NCI-H2029 treated with DMSO at 0.1 percent for 48 hours (cell line): ENCODE measurements at regions not wholly inside any gene's neighbourhood (a gene's known extent, or its start where the extent isn't known, plus 50 kb on each side); places are given as distances from the start of the nearest gene placed in this dataset.

Experiments
- DNase-seq: peaks from one replicate; lab custom pipeline; 2025; lab: John Stamatoyannopoulos, UW

DNA sequence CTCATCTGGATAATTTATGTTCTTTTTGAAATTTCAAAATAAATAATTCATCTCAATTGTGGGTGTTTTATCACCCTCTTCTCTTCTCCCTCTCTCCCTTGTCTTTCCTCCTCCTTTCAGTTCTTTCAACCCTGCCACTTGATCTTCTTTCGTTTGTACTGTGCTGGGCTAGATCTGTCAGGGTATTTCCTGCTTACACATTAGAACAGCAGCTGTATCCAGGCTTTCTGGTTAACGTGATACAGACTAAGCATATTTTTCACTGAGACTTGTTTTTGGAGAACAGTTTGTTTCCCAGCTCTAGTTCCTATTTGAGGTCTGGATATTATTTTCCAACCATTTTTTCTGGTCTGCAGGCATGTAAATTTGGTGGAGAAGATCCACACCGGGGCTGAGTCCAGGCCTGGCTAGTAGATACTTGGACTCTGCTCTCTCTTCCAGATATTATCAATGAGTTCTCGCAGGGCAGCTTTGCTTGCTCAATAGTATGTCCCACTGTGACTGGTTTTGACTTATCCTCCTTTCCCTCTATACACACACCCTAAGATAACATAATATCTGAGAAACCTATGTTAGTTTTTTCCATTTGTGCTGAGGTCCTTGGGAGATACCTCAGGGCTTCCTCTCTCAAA is 1310.7 kb upstream of the TENM3 start:
- no peak for DNase-seq

GRCh38 chr4:180937083-180937482 is 1306.1 kb upstream of the TENM3 start:
- no peak for DNase-seq

DNA sequence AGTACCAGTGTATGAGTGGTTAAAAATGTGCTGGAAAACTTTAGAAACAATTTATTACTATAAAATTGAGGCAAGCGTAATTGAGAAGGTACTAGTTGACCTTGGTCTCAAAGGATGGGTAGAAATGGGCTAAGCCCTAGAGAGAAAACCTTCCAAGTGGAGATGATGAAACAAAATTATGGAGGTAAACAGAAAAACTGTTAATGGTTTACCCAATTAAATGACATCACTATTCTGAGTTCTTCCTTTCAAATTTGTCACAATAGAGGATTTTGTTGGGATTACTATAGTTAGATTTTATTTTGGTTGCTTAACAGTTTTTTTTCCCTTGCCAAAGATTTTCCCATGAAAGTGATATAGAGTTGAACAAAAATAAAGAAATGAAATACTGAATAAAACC is 1302.5 kb upstream of the TENM3 start:
- DNase-seq, result no peak

DNA sequence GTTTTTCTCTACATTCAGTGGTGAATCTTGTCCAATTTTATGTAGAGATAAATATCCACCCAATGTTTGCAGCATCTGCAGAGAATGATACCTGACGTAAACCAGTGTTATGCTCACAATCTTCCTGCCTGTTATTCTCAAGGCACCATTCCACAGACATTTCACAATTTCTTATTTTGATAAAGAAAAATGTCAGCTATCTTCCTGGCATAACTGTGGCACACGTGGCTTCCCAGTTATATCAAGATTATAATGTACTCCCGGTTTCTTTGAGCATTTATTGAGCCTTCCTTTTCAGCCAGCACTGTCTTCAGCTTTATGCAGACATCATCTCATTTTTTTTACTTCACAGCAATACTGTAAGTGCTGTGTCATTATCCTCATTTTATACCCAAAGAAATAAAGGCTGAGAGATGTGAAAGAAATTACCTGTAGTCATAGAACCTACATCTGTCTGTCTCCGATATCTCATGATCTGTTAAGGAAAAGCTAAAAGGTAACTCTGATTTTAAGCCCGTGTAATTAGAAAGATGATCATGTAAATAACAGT is 1300.8 kb upstream of the TENM3 start:
- DNase-seq, result no peak

GRCh38 chr4:180946188-180946587 is 1297.0 kb upstream of the TENM3 start:
- no peak for DNase-seq

- no peak for DNase-seq
Observed at GRCh38 chr4:180947425-180947824, 1295.8 kb upstream of the TENM3 start.

GRCh38 chr4:180949424-180950213 is 1293.6 kb upstream of the TENM3 start:
- DNase-seq, result no peak

DNA sequence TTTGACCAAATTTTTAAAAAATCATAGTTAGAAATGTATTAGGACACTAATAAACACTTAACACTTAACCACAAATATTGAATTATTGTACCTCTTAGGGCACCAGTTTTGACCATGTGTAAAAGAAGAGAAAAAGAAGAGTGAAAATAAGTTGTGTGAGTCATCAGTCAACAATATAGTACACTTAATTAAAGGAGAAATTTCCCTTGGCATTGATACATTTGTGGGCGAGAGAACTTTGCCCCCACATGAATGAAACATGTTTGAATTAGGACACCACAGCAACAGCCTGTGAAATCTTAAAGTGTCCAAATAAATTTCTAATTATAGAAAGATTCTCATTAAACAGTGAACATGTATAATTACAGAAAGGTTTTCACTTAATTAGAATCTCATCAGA is 1292.8 kb upstream of the TENM3 start:
- no peak for DNase-seq

DNA sequence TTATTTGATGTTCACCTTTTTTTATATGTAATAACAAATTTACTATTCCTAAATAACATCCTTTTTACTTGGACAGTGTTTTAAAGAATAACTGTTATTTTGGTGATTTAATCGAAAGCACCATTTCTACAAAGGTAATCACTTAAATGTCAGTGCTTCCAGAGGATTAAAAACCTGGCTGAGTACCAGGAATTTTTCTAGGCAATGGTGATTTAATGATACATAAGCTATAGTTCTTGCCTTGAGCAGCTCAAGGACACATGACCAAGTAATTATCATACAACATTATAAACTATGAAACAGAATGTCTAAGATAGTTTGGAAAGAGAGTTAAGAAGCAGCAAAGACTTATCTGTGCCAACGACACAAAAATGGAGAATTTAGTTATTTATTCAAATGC is 1291.9 kb upstream of the TENM3 start:
- no peak for DNase-seq

GRCh38 chr4:180953572-180953971 is 1289.6 kb upstream of the TENM3 start:
- DNase-seq, result no peak

DNA sequence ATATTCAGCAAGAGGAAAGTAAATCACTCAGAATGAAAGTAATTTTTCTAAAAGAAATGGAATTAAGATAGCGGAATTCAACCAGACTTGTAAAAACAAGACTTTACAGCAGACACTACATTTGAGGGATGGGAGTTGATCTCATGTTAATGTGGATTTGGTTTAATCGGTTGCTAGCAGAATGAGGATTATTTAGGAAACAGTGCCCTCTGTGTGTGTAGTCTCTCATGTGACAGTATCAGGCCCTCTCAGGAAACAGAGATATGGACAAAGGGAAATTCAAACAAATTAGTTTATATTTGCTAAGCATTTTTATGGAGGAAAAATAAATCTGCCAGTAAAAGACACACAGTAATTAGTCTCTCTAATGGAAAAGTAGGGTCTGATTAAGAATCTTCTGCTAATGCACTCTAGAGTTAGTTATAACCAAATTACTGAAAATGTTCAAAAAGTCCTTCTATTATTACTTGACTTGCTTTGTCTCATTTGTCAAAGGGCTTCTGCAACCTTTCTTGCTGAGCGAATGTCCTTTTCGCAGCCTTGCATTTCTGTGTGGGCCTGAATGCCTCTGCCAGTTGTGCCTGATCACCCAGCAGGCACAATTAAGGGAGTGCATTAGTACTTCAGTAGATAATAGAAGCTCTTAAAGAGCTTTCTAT is 1282.3 kb upstream of the TENM3 start:
- DNase-seq, result no peak

DNA sequence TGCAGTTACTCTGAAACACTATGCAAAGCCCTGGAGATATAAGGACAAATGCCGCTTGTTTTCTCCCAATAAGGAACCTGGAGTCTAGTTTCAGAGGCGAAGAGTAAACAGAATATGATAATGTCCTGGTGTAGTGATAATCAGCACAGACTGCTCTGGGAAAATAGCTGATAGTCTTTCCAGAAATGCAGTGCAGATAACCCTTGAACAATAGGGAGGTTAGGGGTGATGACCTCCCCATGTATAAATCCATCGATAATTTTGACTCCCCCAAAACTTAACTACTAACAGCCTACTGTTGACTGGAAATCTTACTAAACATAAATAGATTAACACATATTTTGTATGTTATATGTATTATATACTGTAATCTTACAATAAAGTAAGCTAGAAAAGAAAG is 1280.9 kb upstream of the TENM3 start:
- no peak for DNase-seq

DNA sequence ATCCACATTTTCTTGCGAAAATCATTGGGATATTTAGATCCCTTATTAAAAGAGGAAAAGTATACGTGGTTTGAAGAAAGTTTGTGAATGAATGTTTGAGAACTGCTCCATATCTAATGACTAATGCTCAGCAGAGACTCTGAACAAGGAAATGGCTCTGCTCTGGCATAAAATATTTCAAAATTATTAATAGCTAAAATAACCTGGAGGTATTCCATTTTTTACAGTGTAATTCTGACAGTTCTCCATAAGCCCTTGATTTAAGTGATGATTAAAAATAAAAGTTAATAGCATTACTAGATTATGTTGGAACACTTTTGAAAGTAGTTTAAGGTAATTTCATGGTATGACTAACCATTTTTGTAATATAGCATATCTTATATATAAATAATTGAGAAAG is 1276.9 kb upstream of the TENM3 start:
- DNase-seq, result no peak

DNA sequence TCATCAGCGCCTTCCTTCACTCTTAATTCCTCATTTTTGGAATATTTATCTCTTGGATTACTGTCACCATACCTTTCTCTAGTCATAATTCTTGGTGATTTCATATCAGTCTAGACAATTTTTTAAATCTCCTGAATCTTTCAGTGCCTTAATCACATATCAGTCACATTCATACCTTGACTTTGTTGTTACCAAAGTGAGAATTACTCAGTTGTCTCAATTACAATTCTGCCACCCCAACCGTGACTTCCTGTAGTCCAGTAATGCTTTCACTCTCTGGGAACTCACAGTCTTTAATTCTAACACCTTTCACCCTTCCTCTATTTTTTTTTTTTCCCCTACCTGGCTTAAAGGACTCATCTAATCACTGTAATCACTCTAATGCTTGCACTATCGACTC is 1275.3 kb upstream of the TENM3 start:
- DNase-seq, result no peak

DNA sequence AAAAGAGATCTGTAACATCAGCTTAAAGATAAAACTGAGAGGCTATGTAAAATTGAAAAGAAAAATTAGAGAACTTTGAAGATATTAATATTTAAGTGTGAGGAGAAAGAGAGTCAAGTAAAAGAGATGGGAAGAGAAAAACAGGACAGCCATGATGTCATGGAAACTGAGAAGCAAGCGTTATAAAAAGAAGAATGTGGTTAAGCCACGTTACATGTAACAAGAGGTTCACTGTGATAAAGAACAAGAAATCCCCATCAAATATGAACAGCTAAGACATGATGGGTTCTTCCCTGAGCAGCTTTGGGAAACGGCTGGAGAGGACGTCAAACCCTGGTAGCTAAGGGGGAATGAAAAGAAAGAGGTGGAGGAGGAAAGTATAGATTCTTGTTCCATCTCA is 1269.3 kb upstream of the TENM3 start:
- no peak for DNase-seq

GRCh38 chr4:180990931-180991330 is 1252.3 kb upstream of the TENM3 start:
- no peak for DNase-seq

GRCh38 chr4:180993244-180993836 is 1249.9 kb upstream of the TENM3 start:
- no peak for DNase-seq

DNA sequence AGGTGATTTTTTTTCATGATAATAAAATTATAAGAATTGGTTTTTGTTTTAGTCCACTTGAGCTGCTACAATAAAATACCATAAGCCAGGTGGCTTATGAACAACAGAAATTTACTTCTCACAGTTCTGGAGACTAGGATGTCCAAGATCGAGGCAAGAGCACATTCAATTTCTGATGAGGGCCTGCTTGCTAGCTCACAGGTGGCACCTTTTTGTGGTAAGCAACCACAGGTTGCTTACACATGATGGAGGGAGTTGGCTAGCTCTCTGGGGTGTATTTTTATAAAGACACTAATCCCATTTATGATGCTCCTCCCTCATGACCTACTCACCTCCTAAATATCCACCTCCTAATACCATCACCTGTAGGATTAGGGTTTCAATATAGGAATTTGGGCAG is 1248.5 kb upstream of the TENM3 start:
- DNase-seq, result no peak

- no peak for DNase-seq
Observed at GRCh38 chr4:180999217-180999616, 1244.0 kb upstream of the TENM3 start.

GRCh38 chr4:181004056-181004455 is 1239.1 kb upstream of the TENM3 start:
- DNase-seq, result no peak

DNA sequence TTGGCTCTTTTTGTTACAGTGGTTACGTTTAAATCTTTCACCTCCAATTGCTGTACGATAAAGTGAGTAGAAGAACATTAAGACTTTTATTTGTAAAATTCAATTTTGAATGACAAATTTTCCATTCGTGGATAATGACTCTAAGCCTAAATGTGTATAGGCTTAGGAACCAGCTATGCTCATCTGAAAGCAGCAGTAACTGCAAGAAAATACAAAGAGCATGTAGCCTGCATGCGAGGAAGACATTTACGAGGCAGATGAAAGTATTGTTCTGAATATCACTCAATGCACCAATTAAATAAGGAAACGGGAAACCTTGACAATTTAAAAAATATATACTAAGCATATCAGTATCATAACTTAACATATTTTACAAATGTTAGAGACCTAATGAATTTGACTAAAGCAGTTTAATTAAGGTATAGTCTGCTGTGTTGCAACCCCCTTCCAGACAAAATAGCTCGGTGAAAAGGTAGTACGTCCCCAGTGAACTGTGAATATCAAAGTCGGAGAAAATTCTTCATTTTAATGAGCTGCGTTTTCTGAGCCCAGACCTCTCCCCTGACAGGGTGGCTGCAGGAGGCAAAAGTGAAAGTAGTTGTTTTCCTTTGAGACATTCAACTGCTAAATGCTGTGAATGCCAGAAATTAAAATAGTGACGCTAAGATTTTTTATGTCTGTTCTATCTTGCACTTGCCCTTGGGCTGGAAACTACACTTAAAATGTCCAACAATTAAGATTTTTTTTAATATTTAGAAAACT is 1236.5 kb upstream of the TENM3 start:
- DNase-seq, result no peak

DNA sequence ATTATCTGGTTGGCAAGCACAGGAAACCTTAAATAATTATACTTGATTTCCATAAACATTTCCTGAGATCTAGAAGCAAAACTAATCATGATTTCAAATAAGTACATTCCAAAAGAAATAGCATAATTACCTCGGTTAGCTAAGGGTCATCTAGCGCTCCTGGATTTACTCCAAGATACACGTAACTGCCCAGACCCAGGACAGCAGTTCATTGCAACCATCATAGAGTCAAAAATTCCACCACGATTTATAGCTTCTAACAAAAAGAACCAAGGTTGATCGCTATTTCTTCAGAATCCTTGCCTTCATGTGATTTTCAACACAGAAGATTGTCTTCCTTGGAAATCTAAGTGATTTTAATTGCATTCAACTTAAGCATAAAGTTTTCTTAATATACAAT is 1235.5 kb upstream of the TENM3 start:
- no peak for DNase-seq
